Stomach (tissue), 8 donors: ENCODE measurements at regions not wholly inside any gene's neighbourhood (a gene's known extent, or its start where the extent isn't known, plus 50 kb on each side); places are given as distances from the start of the nearest gene placed in this dataset.
"Not testable (repeated sequence)": the region's sequence is repeated elsewhere in the genome, so short reads cannot be mapped to it uniquely, and the experiment has no call there.

Experiments
- DNase-seq, 2 donors: peaks; one replicate each; pipeline versions ENCODE4 v3.0.0 to v3.0.0-alpha.2; 2013 to 2019
- H3K27ac ChIP-seq, 5 donors: fragments of 200-600 bp in 4 of 5; sonication (generic) in 4 of 5; one replicate each; pipeline ENCODE4 v1.5.1; 2013 to 2019; ENCODE audit warnings: mild to moderate bottlenecking in 1 of 5, moderate library complexity in 1 of 5
- H3K27me3 ChIP-seq, 3 donors: fragments of 200-600 bp; sonication (generic); one replicate each; pipeline ENCODE4 v1.5.1; 2017 to 2019; ENCODE audit warnings: mixed run types in 1 of 3
- H3K36me3 ChIP-seq, 4 donors: fragments of 200-600 bp; sonication (generic); 1 replicate in 3 of 4; 2 replicates in 1 of 4; pipeline ENCODE4 v1.5.1; 2016 to 2019
- H3K4me1 ChIP-seq, 4 donors: fragments of 200-600 bp; sonication (generic); one replicate each; pipeline ENCODE4 v1.5.1; 2016 to 2019
- H3K4me3 ChIP-seq, 4 donors: fragments of 200-600 bp; sonication (generic) in 3 of 4; one replicate each; pipeline ENCODE4 v1.5.1; 2016 to 2019; ENCODE audit warnings: mild to moderate bottlenecking in 1 of 4
- H3K9me3 ChIP-seq, 4 donors: fragments of 200-600 bp; sonication (generic); one replicate each; pipeline ENCODE4 v1.5.1; 2016 to 2019
- EP300 ChIP-seq: sonication (generic); formaldehyde crosslinking; IDR thresholded peaks from one replicate; pipeline ENCODE4 v1.6.1; 2017; ENCODE audit warnings: antibody characterized with exemption
- POLR2A ChIP-seq, 4 donors: fragments of 450-650 bp; IDR thresholded peaks; one replicate each; pipeline ENCODE4 v1.6.1; 2016; ENCODE audit warnings: antibody characterized with exemption in 4 of 4, control low read depth in 2 of 4, mild to moderate bottlenecking in 1 of 4, moderate library complexity in 1 of 4
- POLR2AphosphoS5 ChIP-seq, 3 donors: sonication (generic); formaldehyde crosslinking; IDR thresholded peaks; one replicate each; pipeline ENCODE4 v1.6.1; 2016; ENCODE audit warnings: antibody characterized with exemption in 3 of 3
- WGBS, 5 donors: extraction: QIAGEN DNeasy Blood & Tissue Kit in 3 of 5; methylation state at CpG; one replicate each; pipeline versions ENCODE4 v1.1.5 to v1.1.7; 2013 to 2018; 5-methylcytosine and 5-hydroxymethylcytosine counted together
- intact Hi-C: fragments of 100-400 bp; cut with DNase I; formaldehyde crosslinking; loops from one replicate; pipeline ENCODE4 v1.15.1; 2023; ENCODE audit warnings: low total_unique reads
- TF ChIP-seq, protein P1 (sequence below), 7 experiments: fragments of 450-650 bp in 4 of 7; fragments of 200-600 bp in 3 of 7; sonication (generic) in 3 of 7; IDR thresholded peaks; one replicate each; pipeline ENCODE4 v1.5.1; 2016 to 2019; ENCODE audit warnings: antibody characterized with exemption in 7 of 7, control low read depth in 2 of 7, mild to moderate bottlenecking in 1 of 7
- donor health status: healthy with polysubstance abuse.
- donor health status: Bipolar disorder and iron deficiency.
- donor health status: healthy.

- intact Hi-C loops: no loop called here
- Histone ChIP-seq H3K4me1 (no peaks in the 10 kb centered on the region), H3K9me3 (peaks cover 0 to 5% (median 0%) of the 10 kb centered on the region in 4 donors), H3K27ac (no peak overlapping the region), H3K27me3 (no peaks in the 10 kb centered on the region), H3K36me3 (no peaks in the 10 kb centered on the region), H3K4me3 (no peak overlapping the region)
- 71 to 91% (median 79%) methylated on average over 2 of the region's 2 CpGs for WGBS, 5 donors
- TF ChIP-seq, protein P1, sequence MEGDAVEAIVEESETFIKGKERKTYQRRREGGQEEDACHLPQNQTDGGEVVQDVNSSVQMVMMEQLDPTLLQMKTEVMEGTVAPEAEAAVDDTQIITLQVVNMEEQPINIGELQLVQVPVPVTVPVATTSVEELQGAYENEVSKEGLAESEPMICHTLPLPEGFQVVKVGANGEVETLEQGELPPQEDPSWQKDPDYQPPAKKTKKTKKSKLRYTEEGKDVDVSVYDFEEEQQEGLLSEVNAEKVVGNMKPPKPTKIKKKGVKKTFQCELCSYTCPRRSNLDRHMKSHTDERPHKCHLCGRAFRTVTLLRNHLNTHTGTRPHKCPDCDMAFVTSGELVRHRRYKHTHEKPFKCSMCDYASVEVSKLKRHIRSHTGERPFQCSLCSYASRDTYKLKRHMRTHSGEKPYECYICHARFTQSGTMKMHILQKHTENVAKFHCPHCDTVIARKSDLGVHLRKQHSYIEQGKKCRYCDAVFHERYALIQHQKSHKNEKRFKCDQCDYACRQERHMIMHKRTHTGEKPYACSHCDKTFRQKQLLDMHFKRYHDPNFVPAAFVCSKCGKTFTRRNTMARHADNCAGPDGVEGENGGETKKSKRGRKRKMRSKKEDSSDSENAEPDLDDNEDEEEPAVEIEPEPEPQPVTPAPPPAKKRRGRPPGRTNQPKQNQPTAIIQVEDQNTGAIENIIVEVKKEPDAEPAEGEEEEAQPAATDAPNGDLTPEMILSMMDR (IDR thresholded peaks at IDR 0.05): no peak
- TF ChIP-seq POLR2AphosphoS5 (IDR thresholded peaks at IDR 0.05): no peak
- TF ChIP-seq POLR2A (IDR thresholded peaks at IDR 0.05): no peak
- no peak for TF ChIP-seq EP300
- DNase-seq: no peak
Observed at GRCh38 chr12:27164330-27165040, 79.6 kb upstream of the STK38L start.

- H3K4me3 ChIP-seq, intact Hi-C loops, H3K27me3 ChIP-seq, H3K27ac ChIP-seq, H3K36me3 ChIP-seq, H3K4me1 ChIP-seq, DNase-seq: not testable (repeated sequence)
- WGBS, 5 donors: 85 to 96% (median 90%) methylated on average over 1 of the region's 1 CpG
- peaks cover 0 to 17% (median 6%) of the 10 kb centered on the region in 4 donors for H3K9me3 ChIP-seq
Observed at GRCh38 chr12:27165958-27166357, 78.1 kb upstream of the STK38L start.

GRCh38 chr12:27171494-27171893, 72.6 kb upstream of the STK38L start:
- H3K4me3 ChIP-seq, H3K36me3 ChIP-seq, H3K27me3 ChIP-seq, H3K27ac ChIP-seq, intact Hi-C loops, DNase-seq, H3K4me1 ChIP-seq: not testable (repeated sequence)
- WGBS, 5 donors: 90 to 95% (median 95%) methylated on average over 1 to 3 of the region's 3 CpGs
- H3K9me3 ChIP-seq: peaks cover 0 to 30% (median 18%) of the 10 kb centered on the region in 4 donors

GRCh38 chr12:27176765-27177164, 67.3 kb upstream of the STK38L start:
- H3K27me3 ChIP-seq: no peaks in the 10 kb centered on the region
- TF ChIP-seq POLR2AphosphoS5 (IDR thresholded peaks at IDR 0.05) (no peak), EP300 (no peak), POLR2A (IDR thresholded peaks at IDR 0.05) (no peak)
- TF ChIP-seq, protein P1 (IDR thresholded peaks at IDR 0.05): no peak
- peaks cover 0 to 10% (median 7%) of the 10 kb centered on the region in 4 donors for H3K9me3 ChIP-seq
- peaks cover 0 to 29% (median 10%) of the 10 kb centered on the region in 4 donors for H3K4me1 ChIP-seq
- no peaks in the 10 kb centered on the region for H3K36me3 ChIP-seq
- no peak overlapping the region for H3K4me3 ChIP-seq
- no peak for DNase-seq
- intact Hi-C loops: no loop called here
- H3K27ac ChIP-seq: no peak overlapping the region

GRCh38 chr12:27177706-27178105, 66.4 kb upstream of the STK38L start:
- intact Hi-C loops: no loop called here
- H3K4me3 ChIP-seq: no peak overlapping the region
- H3K9me3 ChIP-seq: peaks cover 0 to 3% (median under 1%) of the 10 kb centered on the region in 4 donors
- H3K27ac ChIP-seq: peak overlapping the region in 1 of 5 donors; percentile 77
- peaks cover 0 to 29% (median 10%) of the 10 kb centered on the region in 4 donors for H3K4me1 ChIP-seq
- no peaks in the 10 kb centered on the region for H3K36me3 ChIP-seq
- no peaks in the 10 kb centered on the region for H3K27me3 ChIP-seq
- TF ChIP-seq, protein P1 (IDR thresholded peaks at IDR 0.05): no peak
- TF ChIP-seq POLR2AphosphoS5 (IDR thresholded peaks at IDR 0.05) (no peak), EP300 (no peak), POLR2A (IDR thresholded peaks at IDR 0.05) (no peak)
- DNase-seq: no peak
